H1 (cell line): ENCODE measurements at regions not wholly inside any gene's neighbourhood (a gene's known extent, or its start where the extent isn't known, plus 50 kb on each side); places are given as distances from the start of the nearest gene placed in this dataset.

Experiments
- CBX5 ChIP-seq: fragments of 300-800, 300-1000 bp; sonication (generic); IDR thresholded peaks from 2 replicates; pipeline ENCODE4 v1.7.1; 2016; ENCODE audit warnings: antibody characterized with exemption, low read length, low read depth
- SP1 ChIP-seq: IDR thresholded peaks from 2 replicates; pipeline ENCODE4 v1.6.1; 2011; ENCODE audit warnings: low read depth, low read length
- SUZ12 ChIP-seq: fragments of 200-600 bp; sonication (generic); IDR thresholded peaks from 2 replicates; pipeline ENCODE4 v1.6.1; 2012; ENCODE audit warnings: mild to moderate bottlenecking, inconsistent platforms, low read length, moderate library complexity, mixed read lengths
- TAF1 ChIP-seq: IDR thresholded peaks from 2 replicates; pipeline ENCODE4 v1.6.1; 2011; ENCODE audit warnings: mild to moderate bottlenecking, low read depth, low read length
- TAF7 ChIP-seq: optimal IDR thresholded peaks from 2 replicates; pipeline ENCODE3; 2011; ENCODE audit warnings: low read depth, mild to moderate bottlenecking, inconsistent platforms, low read length, moderate library complexity, borderline replicate concordance
- TF ChIP-seq, protein P1 (sequence below): fragments of 300-600 bp; sonication (generic); IDR thresholded peaks from 2 replicates; pipeline ENCODE4 v1.7.1; 2012; ENCODE audit warnings: low read length, moderate library complexity, mild to moderate bottlenecking, inconsistent platforms; ENCODE audit not compliant: insufficient replicate concordance
- TF ChIP-seq, protein P2 (sequence below): IDR thresholded peaks from 2 replicates; pipeline ENCODE4 v1.6.1; 2012; ENCODE audit warnings: inconsistent platforms
- TF ChIP-seq, protein P3 (sequence below): IDR thresholded peaks from 2 replicates; pipeline ENCODE4 v1.6.1; 2011; ENCODE audit warnings: low read depth, mild to moderate bottlenecking, low read length; ENCODE audit not compliant: insufficient read depth

DNA sequence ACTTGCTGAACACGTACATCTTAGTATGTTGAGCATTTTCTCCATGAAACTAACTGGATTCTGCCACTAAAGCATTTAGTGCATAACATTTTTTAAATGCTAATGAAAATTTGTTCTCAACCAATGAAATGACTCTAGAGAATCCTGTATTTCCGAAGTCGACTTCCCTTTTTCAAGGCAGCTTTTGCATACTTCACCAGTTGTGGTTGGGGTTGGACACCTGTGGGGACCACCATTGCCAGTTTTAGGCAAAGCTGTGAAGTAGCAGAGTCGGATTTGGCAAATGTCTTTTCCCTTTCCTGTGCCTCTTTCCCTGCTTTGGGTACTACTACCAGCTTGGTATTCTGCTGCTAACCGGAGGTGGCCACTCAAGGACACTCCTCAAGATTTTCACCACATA, 349.2 kb downstream of the BCAT1 start (continued):
- TF ChIP-seq, protein P1, sequence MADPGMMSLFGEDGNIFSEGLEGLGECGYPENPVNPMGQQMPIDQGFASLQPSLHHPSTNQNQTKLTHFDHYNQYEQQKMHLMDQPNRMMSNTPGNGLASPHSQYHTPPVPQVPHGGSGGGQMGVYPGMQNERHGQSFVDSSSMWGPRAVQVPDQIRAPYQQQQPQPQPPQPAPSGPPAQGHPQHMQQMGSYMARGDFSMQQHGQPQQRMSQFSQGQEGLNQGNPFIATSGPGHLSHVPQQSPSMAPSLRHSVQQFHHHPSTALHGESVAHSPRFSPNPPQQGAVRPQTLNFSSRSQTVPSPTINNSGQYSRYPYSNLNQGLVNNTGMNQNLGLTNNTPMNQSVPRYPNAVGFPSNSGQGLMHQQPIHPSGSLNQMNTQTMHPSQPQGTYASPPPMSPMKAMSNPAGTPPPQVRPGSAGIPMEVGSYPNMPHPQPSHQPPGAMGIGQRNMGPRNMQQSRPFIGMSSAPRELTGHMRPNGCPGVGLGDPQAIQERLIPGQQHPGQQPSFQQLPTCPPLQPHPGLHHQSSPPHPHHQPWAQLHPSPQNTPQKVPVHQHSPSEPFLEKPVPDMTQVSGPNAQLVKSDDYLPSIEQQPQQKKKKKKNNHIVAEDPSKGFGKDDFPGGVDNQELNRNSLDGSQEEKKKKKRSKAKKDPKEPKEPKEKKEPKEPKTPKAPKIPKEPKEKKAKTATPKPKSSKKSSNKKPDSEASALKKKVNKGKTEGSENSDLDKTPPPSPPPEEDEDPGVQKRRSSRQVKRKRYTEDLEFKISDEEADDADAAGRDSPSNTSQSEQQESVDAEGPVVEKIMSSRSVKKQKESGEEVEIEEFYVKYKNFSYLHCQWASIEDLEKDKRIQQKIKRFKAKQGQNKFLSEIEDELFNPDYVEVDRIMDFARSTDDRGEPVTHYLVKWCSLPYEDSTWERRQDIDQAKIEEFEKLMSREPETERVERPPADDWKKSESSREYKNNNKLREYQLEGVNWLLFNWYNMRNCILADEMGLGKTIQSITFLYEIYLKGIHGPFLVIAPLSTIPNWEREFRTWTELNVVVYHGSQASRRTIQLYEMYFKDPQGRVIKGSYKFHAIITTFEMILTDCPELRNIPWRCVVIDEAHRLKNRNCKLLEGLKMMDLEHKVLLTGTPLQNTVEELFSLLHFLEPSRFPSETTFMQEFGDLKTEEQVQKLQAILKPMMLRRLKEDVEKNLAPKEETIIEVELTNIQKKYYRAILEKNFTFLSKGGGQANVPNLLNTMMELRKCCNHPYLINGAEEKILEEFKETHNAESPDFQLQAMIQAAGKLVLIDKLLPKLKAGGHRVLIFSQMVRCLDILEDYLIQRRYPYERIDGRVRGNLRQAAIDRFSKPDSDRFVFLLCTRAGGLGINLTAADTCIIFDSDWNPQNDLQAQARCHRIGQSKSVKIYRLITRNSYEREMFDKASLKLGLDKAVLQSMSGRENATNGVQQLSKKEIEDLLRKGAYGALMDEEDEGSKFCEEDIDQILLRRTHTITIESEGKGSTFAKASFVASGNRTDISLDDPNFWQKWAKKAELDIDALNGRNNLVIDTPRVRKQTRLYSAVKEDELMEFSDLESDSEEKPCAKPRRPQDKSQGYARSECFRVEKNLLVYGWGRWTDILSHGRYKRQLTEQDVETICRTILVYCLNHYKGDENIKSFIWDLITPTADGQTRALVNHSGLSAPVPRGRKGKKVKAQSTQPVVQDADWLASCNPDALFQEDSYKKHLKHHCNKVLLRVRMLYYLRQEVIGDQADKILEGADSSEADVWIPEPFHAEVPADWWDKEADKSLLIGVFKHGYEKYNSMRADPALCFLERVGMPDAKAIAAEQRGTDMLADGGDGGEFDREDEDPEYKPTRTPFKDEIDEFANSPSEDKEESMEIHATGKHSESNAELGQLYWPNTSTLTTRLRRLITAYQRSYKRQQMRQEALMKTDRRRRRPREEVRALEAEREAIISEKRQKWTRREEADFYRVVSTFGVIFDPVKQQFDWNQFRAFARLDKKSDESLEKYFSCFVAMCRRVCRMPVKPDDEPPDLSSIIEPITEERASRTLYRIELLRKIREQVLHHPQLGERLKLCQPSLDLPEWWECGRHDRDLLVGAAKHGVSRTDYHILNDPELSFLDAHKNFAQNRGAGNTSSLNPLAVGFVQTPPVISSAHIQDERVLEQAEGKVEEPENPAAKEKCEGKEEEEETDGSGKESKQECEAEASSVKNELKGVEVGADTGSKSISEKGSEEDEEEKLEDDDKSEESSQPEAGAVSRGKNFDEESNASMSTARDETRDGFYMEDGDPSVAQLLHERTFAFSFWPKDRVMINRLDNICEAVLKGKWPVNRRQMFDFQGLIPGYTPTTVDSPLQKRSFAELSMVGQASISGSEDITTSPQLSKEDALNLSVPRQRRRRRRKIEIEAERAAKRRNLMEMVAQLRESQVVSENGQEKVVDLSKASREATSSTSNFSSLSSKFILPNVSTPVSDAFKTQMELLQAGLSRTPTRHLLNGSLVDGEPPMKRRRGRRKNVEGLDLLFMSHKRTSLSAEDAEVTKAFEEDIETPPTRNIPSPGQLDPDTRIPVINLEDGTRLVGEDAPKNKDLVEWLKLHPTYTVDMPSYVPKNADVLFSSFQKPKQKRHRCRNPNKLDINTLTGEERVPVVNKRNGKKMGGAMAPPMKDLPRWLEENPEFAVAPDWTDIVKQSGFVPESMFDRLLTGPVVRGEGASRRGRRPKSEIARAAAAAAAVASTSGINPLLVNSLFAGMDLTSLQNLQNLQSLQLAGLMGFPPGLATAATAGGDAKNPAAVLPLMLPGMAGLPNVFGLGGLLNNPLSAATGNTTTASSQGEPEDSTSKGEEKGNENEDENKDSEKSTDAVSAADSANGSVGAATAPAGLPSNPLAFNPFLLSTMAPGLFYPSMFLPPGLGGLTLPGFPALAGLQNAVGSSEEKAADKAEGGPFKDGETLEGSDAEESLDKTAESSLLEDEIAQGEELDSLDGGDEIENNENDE: no peak
- TF ChIP-seq SP1 (no peak), TAF1 (no peak), TAF7 (no peak), CBX5 (no peak), SUZ12 (no peak)
- TF ChIP-seq, protein P2, sequence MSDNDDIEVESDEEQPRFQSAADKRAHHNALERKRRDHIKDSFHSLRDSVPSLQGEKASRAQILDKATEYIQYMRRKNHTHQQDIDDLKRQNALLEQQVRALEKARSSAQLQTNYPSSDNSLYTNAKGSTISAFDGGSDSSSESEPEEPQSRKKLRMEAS: no peak
- TF ChIP-seq, protein P3, sequence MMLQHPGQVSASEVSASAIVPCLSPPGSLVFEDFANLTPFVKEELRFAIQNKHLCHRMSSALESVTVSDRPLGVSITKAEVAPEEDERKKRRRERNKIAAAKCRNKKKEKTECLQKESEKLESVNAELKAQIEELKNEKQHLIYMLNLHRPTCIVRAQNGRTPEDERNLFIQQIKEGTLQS: no peak
- TF ChIP-seq, all 59 proteins: peak for 0
